Kidney epithelial cell (primary cell): ENCODE measurements at regions not wholly inside any gene's neighbourhood (a gene's known extent, or its start where the extent isn't known, plus 50 kb on each side); places are given as distances from the start of the nearest gene placed in this dataset.
"Not testable (repeated sequence)": the region's sequence is repeated elsewhere in the genome, so short reads cannot be mapped to it uniquely, and the experiment has no call there.

ENCODE experiments used
- DNase-seq: peaks from one replicate; pipeline ENCODE4 v3.0.0-alpha.2; 2010; ENCODE audit warnings: low read depth
- H3K27me3 ChIP-seq: 2 replicates; pipeline ENCODE4 v1.6.0; 2011; ENCODE audit warnings: low read length; ENCODE audit not compliant: control insufficient read depth, insufficient read depth
- H3K36me3 ChIP-seq: 2 replicates; pipeline ENCODE4 v1.5.1; 2011; ENCODE audit warnings: low read length; ENCODE audit not compliant: control insufficient read depth, insufficient read depth
- H3K4me3 ChIP-seq: 2 replicates; pipeline ENCODE4 v1.5.1; 2011; ENCODE audit warnings: low read depth, mild to moderate bottlenecking, control low read depth, low read length
- TF ChIP-seq, protein P1 (sequence below): IDR thresholded peaks from 2 replicates; pipeline ENCODE4 v1.5.1; 2011; ENCODE audit warnings: mild to moderate bottlenecking, moderate library complexity, low read length, control low read depth, inconsistent platforms; ENCODE audit not compliant: insufficient read depth, poor library complexity, severe bottlenecking

DNA sequence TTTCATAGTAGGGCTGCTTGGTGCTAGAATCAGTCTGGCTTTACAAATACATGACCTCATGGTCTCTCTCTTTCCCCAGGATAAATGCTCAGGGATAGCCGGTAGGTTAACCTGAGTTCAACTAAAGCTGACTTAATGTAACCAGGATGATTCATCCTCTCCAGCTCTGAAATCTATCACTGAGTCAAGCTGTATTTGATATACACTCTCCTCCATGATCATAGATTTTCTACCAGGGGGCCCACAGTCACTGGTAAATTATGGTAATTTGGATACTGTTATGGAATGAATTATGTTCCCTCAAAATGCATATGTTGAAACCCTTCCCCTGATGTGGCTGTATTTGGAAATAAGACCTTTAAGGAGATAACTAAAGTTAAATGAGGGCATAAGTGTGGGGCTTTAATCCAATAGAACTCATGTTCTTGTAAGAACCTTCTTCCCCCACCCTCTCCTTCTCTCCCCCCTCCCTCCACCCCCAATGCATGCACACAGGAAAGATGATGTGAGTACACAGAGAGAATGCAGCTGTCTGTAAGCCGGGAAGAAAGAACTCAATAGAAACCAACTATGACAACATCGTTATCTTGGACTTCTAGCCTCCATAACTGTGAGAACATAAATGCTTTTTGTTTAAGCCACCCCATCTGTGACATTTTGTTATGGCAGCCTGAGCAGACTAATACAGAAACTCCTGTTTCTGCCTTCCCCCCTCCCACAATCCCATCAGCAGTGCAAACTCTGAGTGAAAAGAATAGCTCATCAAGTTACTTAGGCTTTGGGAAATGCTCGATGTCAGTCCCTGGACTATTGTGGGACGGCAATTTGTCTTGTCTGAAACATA lies 134.9 kb upstream of the KYNU start:
- no peaks in the 10 kb centered on the region for H3K27me3 ChIP-seq
- no peak for DNase-seq
- no peak overlapping the region for H3K4me3 ChIP-seq
- TF ChIP-seq, protein P1, sequence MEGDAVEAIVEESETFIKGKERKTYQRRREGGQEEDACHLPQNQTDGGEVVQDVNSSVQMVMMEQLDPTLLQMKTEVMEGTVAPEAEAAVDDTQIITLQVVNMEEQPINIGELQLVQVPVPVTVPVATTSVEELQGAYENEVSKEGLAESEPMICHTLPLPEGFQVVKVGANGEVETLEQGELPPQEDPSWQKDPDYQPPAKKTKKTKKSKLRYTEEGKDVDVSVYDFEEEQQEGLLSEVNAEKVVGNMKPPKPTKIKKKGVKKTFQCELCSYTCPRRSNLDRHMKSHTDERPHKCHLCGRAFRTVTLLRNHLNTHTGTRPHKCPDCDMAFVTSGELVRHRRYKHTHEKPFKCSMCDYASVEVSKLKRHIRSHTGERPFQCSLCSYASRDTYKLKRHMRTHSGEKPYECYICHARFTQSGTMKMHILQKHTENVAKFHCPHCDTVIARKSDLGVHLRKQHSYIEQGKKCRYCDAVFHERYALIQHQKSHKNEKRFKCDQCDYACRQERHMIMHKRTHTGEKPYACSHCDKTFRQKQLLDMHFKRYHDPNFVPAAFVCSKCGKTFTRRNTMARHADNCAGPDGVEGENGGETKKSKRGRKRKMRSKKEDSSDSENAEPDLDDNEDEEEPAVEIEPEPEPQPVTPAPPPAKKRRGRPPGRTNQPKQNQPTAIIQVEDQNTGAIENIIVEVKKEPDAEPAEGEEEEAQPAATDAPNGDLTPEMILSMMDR, result no peak
- H3K36me3 ChIP-seq, result no peaks in the 10 kb centered on the region

- Histone ChIP-seq H3K36me3 (no peaks in the 10 kb centered on the region), H3K27me3 (no peaks in the 10 kb centered on the region), H3K4me3 (no peak overlapping the region)
- no peak for DNase-seq
- TF ChIP-seq, protein P1, result no peak
Measured at GRCh38 chr2:142741764-142742269, 135.6 kb upstream of the KYNU start.

- no peak overlapping the region for H3K4me3 ChIP-seq
- H3K36me3 ChIP-seq, result no peaks in the 10 kb centered on the region
- no peak for DNase-seq
- H3K27me3 ChIP-seq, result no peaks in the 10 kb centered on the region
- TF ChIP-seq, protein P1, result no peak
Measured at GRCh38 chr2:142734770-142735169, 142.7 kb upstream of the KYNU start.

DNA sequence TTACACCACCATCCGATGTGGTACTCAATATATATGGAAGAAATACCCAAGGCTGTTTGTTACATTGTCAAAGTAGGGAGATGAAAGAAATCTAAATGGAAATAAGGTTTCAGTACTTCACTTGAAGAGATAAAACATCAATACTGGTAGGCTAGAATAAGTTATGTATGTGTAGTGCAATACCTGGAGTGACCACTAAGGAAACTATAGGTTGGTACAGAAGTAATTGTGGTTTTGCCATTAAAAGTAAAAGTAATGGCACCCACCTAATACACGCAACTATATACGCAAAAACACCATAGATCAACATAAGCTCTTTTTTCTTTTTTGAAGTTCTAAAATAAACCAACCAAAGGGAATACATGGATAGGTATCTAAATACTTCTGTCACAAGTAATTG lies 143.2 kb upstream of the KYNU start:
- no peak for DNase-seq
- H3K36me3 ChIP-seq, result no peaks in the 10 kb centered on the region
- TF ChIP-seq, protein P1, result no peak
- H3K4me3 ChIP-seq, result no peak overlapping the region
- H3K27me3 ChIP-seq, result no peaks in the 10 kb centered on the region

DNA sequence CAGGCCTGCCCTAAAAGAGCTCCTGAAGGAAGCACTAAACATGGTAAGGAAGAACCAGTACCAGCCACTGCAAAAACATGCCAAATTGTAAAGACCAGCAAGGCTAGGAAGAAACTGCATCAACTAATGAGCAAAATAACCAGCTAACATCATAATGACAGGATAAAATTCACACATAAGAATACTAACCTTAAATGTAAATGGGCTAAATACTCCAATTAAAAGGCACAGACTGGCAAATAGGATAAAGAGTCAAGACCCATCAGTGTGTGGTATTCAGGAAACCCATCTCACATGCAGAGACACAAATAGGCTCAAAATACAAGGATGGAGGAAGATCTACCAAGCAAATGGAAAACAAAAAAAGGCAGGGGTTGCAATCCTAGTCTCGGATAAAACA lies 147.7 kb upstream of the KYNU start:
- H3K36me3 ChIP-seq, H3K4me3 ChIP-seq, DNase-seq, H3K27me3 ChIP-seq: not testable (repeated sequence)

DNA sequence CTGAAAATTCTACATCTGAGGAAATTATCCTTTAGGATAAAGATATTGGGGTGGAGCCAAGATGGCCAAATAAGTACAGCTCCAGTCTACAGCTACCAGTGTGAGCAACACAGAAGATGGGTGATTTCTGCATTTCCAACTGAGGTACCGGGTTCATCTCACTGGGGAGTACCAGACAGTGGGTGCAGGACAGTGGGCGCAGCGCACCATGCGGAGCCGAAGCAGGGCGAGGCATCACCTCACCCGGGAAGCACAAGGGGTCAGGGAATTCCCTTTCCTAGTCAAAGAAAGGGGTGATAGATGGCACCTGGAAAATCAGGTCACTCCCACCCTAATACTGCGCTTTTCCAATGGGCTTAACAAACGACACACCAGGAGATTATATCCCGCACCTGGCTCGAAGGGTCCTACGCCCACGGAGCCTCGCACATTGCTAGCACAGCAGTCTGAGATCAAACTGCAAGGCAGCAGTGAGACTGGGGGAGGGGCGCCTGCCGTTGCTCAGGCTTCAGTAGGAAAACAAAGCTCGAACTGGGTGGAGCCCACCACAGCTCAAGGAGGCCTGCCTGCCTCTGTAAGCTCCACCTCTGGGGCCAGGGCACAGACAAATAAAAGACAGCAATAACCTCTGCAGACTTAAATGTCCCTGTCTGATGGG lies 149.5 kb upstream of the KYNU start:
- H3K36me3 ChIP-seq, H3K4me3 ChIP-seq, DNase-seq, H3K27me3 ChIP-seq: not testable (repeated sequence)
